A549 (cell line): ENCODE measurements at regions not wholly inside any gene's neighbourhood (a gene's known extent, or its start where the extent isn't known, plus 50 kb on each side); places are given as distances from the start of the nearest gene placed in this dataset.

Source experiments
- ATAC-seq, 2 experiments: fragments of 200-7000 bp in 1 of 2; fragments of >200 bp in 1 of 2; cut with Nextera tagmentation in 1 of 2; cut with Tn5 transposase in 1 of 2; 3 replicates each; pipeline versions ENCODE4 v1.8.0 to v1.9.1; 2018 to 2020; ENCODE audit warnings: mild to moderate bottlenecking in 1 of 2, moderate library complexity in 1 of 2
- CTCF ChIA-PET: fragments of 300-600 bp; sonication (Branson Sonifier 250); formaldehyde crosslinking; extraction: SDS; loops from one replicate; lab custom pipeline; 2021; ENCODE audit warnings: antibody characterized with exemption, inconsistent platforms; lab: Yijun Ruan, JAX
- POLR2A ChIA-PET: fragments of 350-600 bp; formaldehyde crosslinking; extraction: SDS; loops from one replicate; lab custom pipeline; 2021; ENCODE audit warnings: antibody characterized with exemption, inconsistent platforms; lab: Yijun Ruan, JAX
- DNase-seq, 2 experiments: peaks; one replicate each; pipeline versions ENCODE4 v3.0.0 to v3.0.0-alpha.2; 2011 to 2016; ENCODE audit warnings: low read depth in 1 of 2, low spot score in 1 of 2
- FAIRE-seq: peaks from 2 replicates; lab custom pipeline; 2011; peaks lifted over from hg19 to GRCh38; lab: Jason Lieb, UNC
- H3K27ac ChIP-seq, 2 experiments: fragments of >200 bp; sonication (Bioruptor Twin); formaldehyde crosslinking; 3 replicates each; pipeline ENCODE4 v1.5.1; 2016 to 2017
- H3K4me1 ChIP-seq: fragments of >200 bp; sonication (Bioruptor Twin); formaldehyde crosslinking; 3 replicates; pipeline ENCODE4 v1.6.1; 2016
- H3K4me2 ChIP-seq: fragments of >200 bp; sonication (Bioruptor Twin); formaldehyde crosslinking; 3 replicates; pipeline ENCODE4 v1.6.1; 2016
- H3K4me3 ChIP-seq: fragments of >200 bp; sonication (Bioruptor Twin); formaldehyde crosslinking; 3 replicates; pipeline ENCODE4 v1.5.1; 2016
- H3K9me3 ChIP-seq: fragments of >200 bp; sonication (Bioruptor Twin); formaldehyde crosslinking; 3 replicates; pipeline ENCODE4 v1.6.1; 2016
- ATOH8 ChIP-seq: fragments of 250-450 bp; sonication (Bioruptor Pico); IDR thresholded peaks from 2 replicates; pipeline ENCODE4 v1.5.0; 2020; ENCODE audit warnings: low read depth, mild to moderate bottlenecking, moderate library complexity
- EHMT2 ChIP-seq: fragments of 200-600 bp; sonication (generic); IDR thresholded peaks from 2 replicates; pipeline ENCODE4 v1.6.1; 2016; ENCODE audit warnings: antibody characterized with exemption, low read depth, mild to moderate bottlenecking, moderate library complexity
- EP300 ChIP-seq, 2 experiments: fragments of >200 bp; sonication (Bioruptor Twin); formaldehyde crosslinking; IDR thresholded peaks; 2 replicates in 1 of 2; 3 replicates in 1 of 2; pipeline ENCODE4 v1.6.1; 2016 to 2017
- ESRRA ChIP-seq: fragments of 150-350 bp; IDR thresholded peaks from 2 replicates; pipeline ENCODE4 v1.6.1; 2014; ENCODE audit warnings: mild to moderate bottlenecking, low read length, borderline replicate concordance
- HDAC2 ChIP-seq: fragments of 200-600 bp; sonication (generic); IDR thresholded peaks from 2 replicates; pipeline ENCODE4 v1.6.1; 2016
- HES2 ChIP-seq: fragments of >200 bp; sonication (Bioruptor Twin); formaldehyde crosslinking; IDR thresholded peaks from 2 replicates; pipeline ENCODE4 v1.6.1; 2016
- HMGXB4 ChIP-seq: fragments of 250-450 bp; sonication (Bioruptor Pico); IDR thresholded peaks from 2 replicates; pipeline ENCODE4 v1.5.0; 2021; ENCODE audit warnings: mild to moderate bottlenecking, moderate library complexity, borderline replicate concordance
- HOXB13 ChIP-seq: fragments of 250-450 bp; sonication (Bioruptor Pico); IDR thresholded peaks from 2 replicates; pipeline ENCODE4 v1.5.0; 2020; ENCODE audit warnings: low read depth, mild to moderate bottlenecking, moderate library complexity
- MAFK ChIP-seq: fragments of 450-650 bp; IDR thresholded peaks from 2 replicates; pipeline ENCODE4 v1.6.1; 2014; ENCODE audit not compliant: partially characterized antibody
- NPAS2 ChIP-seq: fragments of 250-450 bp; sonication (Bioruptor Pico); IDR thresholded peaks from 2 replicates; pipeline ENCODE4 v1.8.0; 2022; ENCODE audit warnings: mild to moderate bottlenecking, moderate library complexity, borderline replicate concordance
- POLR2A ChIP-seq: IDR thresholded peaks from 2 replicates; pipeline ENCODE4 v1.6.1; 2012; ENCODE audit warnings: mild to moderate bottlenecking, low read length
- RAD21 ChIP-seq, 2 experiments: fragments of >200 bp in 1 of 2; sonication (Bioruptor Twin) in 1 of 2; formaldehyde crosslinking in 1 of 2; IDR thresholded peaks in 1 of 2; conservative IDR thresholded peaks in 1 of 2; 2 replicates in 1 of 2; 3 replicates in 1 of 2; pipeline ENCODE4 v1.6.1; 2012 to 2018; ENCODE audit warnings: inconsistent platforms in 1 of 2
- RARB ChIP-seq: fragments of 250-450 bp; sonication (Bioruptor Pico); IDR thresholded peaks from 2 replicates; pipeline ENCODE4 v1.8.0; 2021; ENCODE audit warnings: mild to moderate bottlenecking, moderate library complexity
- SMC3 ChIP-seq: fragments of >200 bp; sonication (Bioruptor Twin); formaldehyde crosslinking; IDR thresholded peaks from 3 replicates; pipeline ENCODE4 v1.6.1; 2018; ENCODE audit warnings: inconsistent platforms
- TP53 ChIP-seq: fragments of 250-450 bp; sonication (Bioruptor Pico); IDR thresholded peaks from 2 replicates; pipeline ENCODE4 v1.5.0; 2021; ENCODE audit warnings: mild to moderate bottlenecking, moderate library complexity
- ZC3H11A ChIP-seq: fragments of 450-650 bp; IDR thresholded peaks from 2 replicates; pipeline ENCODE4 v1.6.1; 2014; ENCODE audit warnings: antibody characterized with exemption, mild to moderate bottlenecking
- ZFP36 ChIP-seq: fragments of 450-650 bp; IDR thresholded peaks from 2 replicates; pipeline ENCODE4 v1.6.1; 2014; ENCODE audit warnings: borderline replicate concordance; ENCODE audit not compliant: partially characterized antibody
- ZNF302 ChIP-seq: fragments of 250-450 bp; sonication (Bioruptor Pico); IDR thresholded peaks from 2 replicates; pipeline ENCODE4 v1.9.0; 2021; ENCODE audit warnings: inconsistent platforms, mild to moderate bottlenecking, moderate library complexity
- WGBS: methylation state at CpG from one replicate; pipeline ENCODE4 v1.1.6; 2017; ENCODE audit errors: missing lambda C conversion rate; 5-methylcytosine and 5-hydroxymethylcytosine counted together
- TF ChIP-seq, protein P1 (sequence below): fragments of 200-600 bp; sonication (generic); IDR thresholded peaks from 2 replicates; pipeline ENCODE4 v1.6.1; 2016; ENCODE audit warnings: antibody characterized with exemption, mild to moderate bottlenecking, moderate library complexity
- TF ChIP-seq, protein P2 (sequence below): fragments of 450-650 bp; IDR thresholded peaks from 2 replicates; pipeline ENCODE4 v1.6.1; 2014; ENCODE audit warnings: antibody characterized with exemption
- TF ChIP-seq, protein P3 (sequence below): IDR thresholded peaks from 2 replicates; pipeline ENCODE4 v1.6.1; 2012

- WGBS, result 80% methylated on average over 7 of the region's 7 CpGs
- no peak overlapping the region for H3K27ac ChIP-seq
- ChIA-PET CTCF (no interaction called here), POLR2A (no interaction called here)
- H3K9me3 ChIP-seq, result no peaks in the 10 kb centered on the region
- H3K4me1 ChIP-seq, result no peaks in the 10 kb centered on the region
- ATAC-seq, result no peak
- TF ChIP-seq, protein P1, sequence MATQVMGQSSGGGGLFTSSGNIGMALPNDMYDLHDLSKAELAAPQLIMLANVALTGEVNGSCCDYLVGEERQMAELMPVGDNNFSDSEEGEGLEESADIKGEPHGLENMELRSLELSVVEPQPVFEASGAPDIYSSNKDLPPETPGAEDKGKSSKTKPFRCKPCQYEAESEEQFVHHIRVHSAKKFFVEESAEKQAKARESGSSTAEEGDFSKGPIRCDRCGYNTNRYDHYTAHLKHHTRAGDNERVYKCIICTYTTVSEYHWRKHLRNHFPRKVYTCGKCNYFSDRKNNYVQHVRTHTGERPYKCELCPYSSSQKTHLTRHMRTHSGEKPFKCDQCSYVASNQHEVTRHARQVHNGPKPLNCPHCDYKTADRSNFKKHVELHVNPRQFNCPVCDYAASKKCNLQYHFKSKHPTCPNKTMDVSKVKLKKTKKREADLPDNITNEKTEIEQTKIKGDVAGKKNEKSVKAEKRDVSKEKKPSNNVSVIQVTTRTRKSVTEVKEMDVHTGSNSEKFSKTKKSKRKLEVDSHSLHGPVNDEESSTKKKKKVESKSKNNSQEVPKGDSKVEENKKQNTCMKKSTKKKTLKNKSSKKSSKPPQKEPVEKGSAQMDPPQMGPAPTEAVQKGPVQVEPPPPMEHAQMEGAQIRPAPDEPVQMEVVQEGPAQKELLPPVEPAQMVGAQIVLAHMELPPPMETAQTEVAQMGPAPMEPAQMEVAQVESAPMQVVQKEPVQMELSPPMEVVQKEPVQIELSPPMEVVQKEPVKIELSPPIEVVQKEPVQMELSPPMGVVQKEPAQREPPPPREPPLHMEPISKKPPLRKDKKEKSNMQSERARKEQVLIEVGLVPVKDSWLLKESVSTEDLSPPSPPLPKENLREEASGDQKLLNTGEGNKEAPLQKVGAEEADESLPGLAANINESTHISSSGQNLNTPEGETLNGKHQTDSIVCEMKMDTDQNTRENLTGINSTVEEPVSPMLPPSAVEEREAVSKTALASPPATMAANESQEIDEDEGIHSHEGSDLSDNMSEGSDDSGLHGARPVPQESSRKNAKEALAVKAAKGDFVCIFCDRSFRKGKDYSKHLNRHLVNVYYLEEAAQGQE, result no peak
- no peak for TF ChIP-seq ESRRA
- TF ChIP-seq MAFK, result no peak
- DNase-seq, result no peak
- no peak for FAIRE-seq
- H3K4me3 ChIP-seq, result no peak overlapping the region
- H3K4me2 ChIP-seq, result no peak overlapping the region
These were observed 169.2 kb downstream of the NFKBIZ start for GRCh38 chr3:102018551-102018950.

DNA sequence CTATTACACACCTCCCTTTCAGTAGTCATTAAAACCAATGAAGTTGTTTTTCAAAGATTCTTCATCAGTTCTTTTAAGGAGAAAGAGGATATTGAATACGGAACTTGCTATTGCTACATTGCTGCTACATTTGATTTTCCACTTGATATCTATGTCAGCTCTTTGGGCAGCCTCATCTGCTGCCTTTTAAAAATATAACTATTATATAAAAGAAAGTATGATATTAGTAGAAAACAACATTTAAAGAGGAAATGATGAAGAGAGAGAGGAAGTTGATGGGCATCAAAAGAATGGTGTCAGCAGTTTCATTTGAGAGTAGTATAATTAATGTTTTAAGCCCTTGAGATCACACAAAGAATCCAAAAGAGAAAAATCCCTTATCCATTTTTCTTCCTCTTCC, 171.4 kb downstream of the NFKBIZ start:
- WGBS, result 88% methylated on average over 1 of the region's 1 CpG
- Histone ChIP-seq H3K4me3 (no peak overlapping the region), H3K4me2 (no peak overlapping the region), H3K9me3 (no peaks in the 10 kb centered on the region), H3K4me1 (no peaks in the 10 kb centered on the region), H3K27ac (no peak overlapping the region)
- DNase-seq (no peak), ATAC-seq (no peak), FAIRE-seq (no peak)
- CTCF ChIA-PET, result no interaction called here
- TF ChIP-seq NPAS2 (CRISPR knock-in tag) (no peak), ZC3H11A (no peak), EHMT2 (no peak), MAFK (peak; percentile 25)
- TF ChIP-seq, protein P2, sequence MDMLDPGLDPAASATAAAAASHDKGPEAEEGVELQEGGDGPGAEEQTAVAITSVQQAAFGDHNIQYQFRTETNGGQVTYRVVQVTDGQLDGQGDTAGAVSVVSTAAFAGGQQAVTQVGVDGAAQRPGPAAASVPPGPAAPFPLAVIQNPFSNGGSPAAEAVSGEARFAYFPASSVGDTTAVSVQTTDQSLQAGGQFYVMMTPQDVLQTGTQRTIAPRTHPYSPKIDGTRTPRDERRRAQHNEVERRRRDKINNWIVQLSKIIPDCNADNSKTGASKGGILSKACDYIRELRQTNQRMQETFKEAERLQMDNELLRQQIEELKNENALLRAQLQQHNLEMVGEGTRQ, result no peak
- POLR2A ChIA-PET, result no interaction called here

- H3K4me1 ChIP-seq, result no peaks in the 10 kb centered on the region
- TF ChIP-seq HDAC2 (no peak), TP53 (CRISPR knock-in tag) (no peak), POLR2A (no peak), HMGXB4 (CRISPR knock-in tag) (no peak), ZFP36 (no peak), ZC3H11A (no peak), HOXB13 (no peak), EP300 (IDR thresholded peaks at IDR 0.05) (no peak), RAD21 (conservative IDR thresholded peaks at IDR 0.05 in 1 of 2, IDR thresholded peaks at IDR 0.05 in 1 of 2) (no peak), SMC3 (no peak), HES2 (no peak), RARB (CRISPR knock-in tag) (no peak), ZNF302 (CRISPR knock-in tag) (no peak), ATOH8 (CRISPR knock-in tag) (no peak)
- TF ChIP-seq, protein P3, sequence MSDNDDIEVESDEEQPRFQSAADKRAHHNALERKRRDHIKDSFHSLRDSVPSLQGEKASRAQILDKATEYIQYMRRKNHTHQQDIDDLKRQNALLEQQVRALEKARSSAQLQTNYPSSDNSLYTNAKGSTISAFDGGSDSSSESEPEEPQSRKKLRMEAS, result no peak
- no peak overlapping the region for H3K4me3 ChIP-seq
- CTCF ChIA-PET, result interaction anchor here (1.0 kb wide), 1 partner anchor 201 kb away, joined by 3 read pairs; no protein-coding TSS in a partner anchor
- 0 out of 3 replicates have a peak, but pooled peaks cover 3% of the 10 kb centered on the region for H3K9me3 ChIP-seq
- no peak for ATAC-seq
- DNase-seq, result no peak
- POLR2A ChIA-PET, result no interaction called here
- no peak for FAIRE-seq
- no peak overlapping the region for H3K27ac ChIP-seq
- H3K4me2 ChIP-seq, result no peak overlapping the region
These were observed 175.1 kb downstream of the NFKBIZ start for GRCh38 chr3:102024270-102024904.
